Naive thymus-derived CD4-positive, alpha-beta T cell (primary cell): ENCODE measurements at regions not wholly inside any gene's neighbourhood (a gene's known extent, or its start where the extent isn't known, plus 50 kb on each side); places are given as distances from the start of the nearest gene placed in this dataset.

Experiments used
- ATAC-seq: fragments of 150-1000 bp; cut with Tn5 transposase; 2 replicates; pipeline ENCODE4 v1.10.0; 2021; ENCODE audit warnings: mild to moderate bottlenecking, moderate library complexity
- CTCF ChIA-PET: fragments of 350-600 bp; sonication (Branson Sonifier 250); formaldehyde crosslinking; loops from one replicate; lab custom pipeline; 2021; ENCODE audit warnings: antibody characterized with exemption; lab: Charles Lee
- POLR2A ChIA-PET: fragments of 350-600 bp; sonication (Branson Sonifier 250); formaldehyde crosslinking; loops from one replicate; lab custom pipeline; 2021; ENCODE audit warnings: antibody characterized with exemption, inconsistent platforms; lab: Charles Lee
- DNase-seq, 9 donors: peaks; one replicate each; pipeline versions ENCODE4 v3.0.0 to v3.0.0-alpha.2; 2020 to 2022; ENCODE audit warnings: mixed read lengths in 1 of 9
- H3K27ac ChIP-seq: one replicate; pipeline ENCODE4 v1.7.0; 2013; ENCODE audit warnings: mild to moderate bottlenecking, low read depth, low read length, moderate library complexity
- H3K27me3 ChIP-seq, 2 donors: one replicate each; pipeline ENCODE4 v1.7.0; 2013; ENCODE audit warnings: low read length in 2 of 2, mild to moderate bottlenecking in 2 of 2, moderate library complexity in 2 of 2; ENCODE audit not compliant: control insufficient read depth in 2 of 2, insufficient read depth in 2 of 2
- H3K36me3 ChIP-seq, 3 experiments: 1 replicate in 2 of 3; 2 replicates in 1 of 3; pipeline ENCODE4 v1.7.0; 2013; ENCODE audit warnings: low read length in 3 of 3, mild to moderate bottlenecking in 3 of 3, moderate library complexity in 1 of 3; ENCODE audit not compliant: insufficient read depth in 3 of 3, control insufficient read depth in 2 of 3
- H3K4me1 ChIP-seq, 2 donors: one replicate each; pipeline ENCODE4 v1.7.0; 2013; ENCODE audit warnings: low read length in 2 of 2, mild to moderate bottlenecking in 2 of 2, moderate library complexity in 1 of 2; ENCODE audit not compliant: control insufficient read depth in 2 of 2, insufficient read depth in 2 of 2
- H3K4me3 ChIP-seq: 2 replicates; pipeline ENCODE4 v1.7.0; 2013; ENCODE audit warnings: mild to moderate bottlenecking, low read length
- H3K9me3 ChIP-seq, 3 experiments: 1 replicate in 2 of 3; 2 replicates in 1 of 3; pipeline ENCODE4 v1.7.0; 2013; ENCODE audit warnings: low read length in 3 of 3; ENCODE audit not compliant: control insufficient read depth in 2 of 3
- H3K27ac Mint-ChIP-seq, 9 donors: one replicate each; pipeline ENCODE4 v1.8.0; 2020 to 2022; ENCODE audit warnings: mixed read lengths in 9 of 9, mild to moderate bottlenecking in 8 of 9, moderate library complexity in 5 of 9, inconsistent platforms in 2 of 9
- H3K27me3 Mint-ChIP-seq, 5 donors: one replicate each; pipeline ENCODE4 v1.8.0; 2021 to 2022; ENCODE audit warnings: mixed read lengths in 5 of 5, mild to moderate bottlenecking in 1 of 5
- H3K36me3 Mint-ChIP-seq, 5 donors: one replicate each; pipeline ENCODE4 v1.8.0; 2020 to 2022; ENCODE audit warnings: mixed read lengths in 5 of 5, mild to moderate bottlenecking in 3 of 5, inconsistent platforms in 1 of 5
- H3K4me1 Mint-ChIP-seq, 7 donors: one replicate each; pipeline ENCODE4 v1.8.0; 2020 to 2022; ENCODE audit warnings: mixed read lengths in 7 of 7, mild to moderate bottlenecking in 3 of 7, inconsistent platforms in 1 of 7
- H3K4me3 Mint-ChIP-seq, 10 donors: one replicate each; pipeline ENCODE4 v1.8.0; 2020 to 2022; ENCODE audit warnings: mild to moderate bottlenecking in 10 of 10, mixed read lengths in 10 of 10, moderate library complexity in 6 of 10, inconsistent platforms in 2 of 10
- H3K9me3 Mint-ChIP-seq, 11 donors: one replicate each; pipeline ENCODE4 v1.8.0; 2020 to 2022; ENCODE audit warnings: mixed read lengths in 11 of 11, mild to moderate bottlenecking in 4 of 11, inconsistent platforms in 1 of 11, moderate library complexity in 1 of 11
- intact Hi-C, 2 donors: fragments of 100-400 bp; cut with micrococcal nuclease; formaldehyde crosslinking; loops; one replicate each; pipeline ENCODE4 v1.15.1; 2023

DNA sequence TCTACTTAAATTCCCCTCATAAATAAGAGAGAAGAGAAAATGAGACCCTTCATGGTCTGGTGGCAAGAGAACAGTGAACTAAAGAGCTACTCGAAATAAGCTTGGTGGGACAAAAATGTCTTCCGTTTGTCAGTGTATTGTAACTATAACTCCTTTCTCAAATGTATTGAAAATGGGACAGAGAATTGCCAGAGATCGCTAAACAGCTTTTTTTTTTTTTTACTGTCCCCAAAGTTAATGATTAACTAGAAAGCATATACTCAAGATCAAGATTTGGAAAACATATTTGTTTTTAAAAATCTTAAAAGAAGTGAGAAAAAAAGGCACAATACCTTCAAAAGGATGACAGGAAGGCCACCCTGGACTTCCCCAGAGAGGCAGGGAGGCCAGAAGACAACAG, 206.4 kb upstream of the CTNND2 start:
- intact Hi-C loops: no loop called here
- no peak overlapping the region for H3K27ac ChIP-seq
- Mint-ChIP-seq H3K27me3 (no peaks in the 10 kb centered on the region), H3K27ac (no peak overlapping the region), H3K36me3 (no peaks in the 10 kb centered on the region), H3K4me1 (no peaks in the 10 kb centered on the region), H3K9me3 (peaks cover 1 to 23% (median 3%) of the 10 kb centered on the region in 11 donors), H3K4me3 (no peak overlapping the region)
- POLR2A ChIA-PET: no interaction called here
- H3K36me3 ChIP-seq: no peaks in the 10 kb centered on the region
- no peaks in the 10 kb centered on the region for H3K27me3 ChIP-seq
- H3K4me1 ChIP-seq: no peaks in the 10 kb centered on the region
- ATAC-seq (no peak), DNase-seq (no peak)
- H3K9me3 ChIP-seq: no peaks in the 10 kb centered on the region
- CTCF ChIA-PET: no interaction called here
- H3K4me3 ChIP-seq: no peak overlapping the region

DNA sequence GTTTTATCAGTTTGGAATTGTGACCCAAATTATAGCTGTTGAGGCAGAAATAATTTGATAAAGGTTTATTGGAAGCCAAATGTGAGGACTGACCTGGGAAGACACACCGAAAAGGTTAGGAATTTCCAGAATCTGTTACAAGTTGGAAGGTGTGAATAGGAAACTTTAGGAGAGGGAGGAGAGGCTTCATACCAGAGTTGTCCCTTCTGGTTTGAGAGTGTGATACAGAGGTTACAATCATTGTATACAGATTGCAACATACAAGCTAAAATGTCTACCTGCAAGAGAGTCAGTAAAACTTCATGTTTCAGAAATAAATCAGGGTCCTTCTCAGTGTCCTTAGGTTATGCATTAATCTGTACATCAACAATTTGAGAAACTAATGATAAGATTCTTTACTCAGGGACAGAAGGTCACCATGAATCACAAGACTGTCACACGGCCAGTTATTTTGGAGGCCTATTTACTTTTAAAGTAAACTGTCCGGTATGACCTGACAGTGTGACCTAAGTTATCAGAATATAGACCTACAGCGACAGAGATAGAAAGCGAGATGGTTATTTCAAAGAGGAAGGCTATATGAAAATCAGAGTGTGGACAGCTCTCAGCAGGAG, 204.9 kb upstream of the CTNND2 start:
- no peak overlapping the region for H3K4me3 ChIP-seq

DNA sequence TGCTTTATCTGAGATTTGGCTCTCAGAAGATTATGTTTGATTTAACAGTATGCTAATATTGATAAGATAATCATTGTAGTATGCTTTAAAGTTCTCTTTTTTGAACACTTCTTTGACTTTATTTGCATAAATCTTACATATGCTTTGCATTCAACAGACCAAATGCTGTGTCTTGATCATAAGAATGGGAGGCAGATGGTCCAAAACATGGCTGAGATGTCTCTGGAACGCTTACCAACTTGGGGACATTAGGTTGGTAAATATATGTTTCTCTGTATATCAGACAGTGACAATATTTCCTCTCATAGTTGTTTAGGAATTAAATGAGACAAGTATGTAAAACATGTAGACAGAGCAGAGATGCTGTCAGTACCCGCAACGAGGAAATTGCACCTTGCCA, 197.9 kb upstream of the CTNND2 start:
- peak overlapping the region in 1 of 9 donors; percentile 6 for H3K27ac Mint-ChIP-seq
- CTCF ChIA-PET: no interaction called here

More for the DNA sequence above, 204.9 kb upstream of the CTNND2 start:
- H3K27ac Mint-ChIP-seq: no peak overlapping the region
- no peaks in the 10 kb centered on the region for H3K27me3 Mint-ChIP-seq
- peaks cover 0 to 23% (median 2%) of the 10 kb centered on the region in 11 donors for H3K9me3 Mint-ChIP-seq
- no peaks in the 10 kb centered on the region for H3K4me1 ChIP-seq
- POLR2A ChIA-PET: no interaction called here
- no peak overlapping the region for H3K27ac ChIP-seq
- CTCF ChIA-PET: no interaction called here
- H3K9me3 ChIP-seq: no peaks in the 10 kb centered on the region
- ATAC-seq: no peak
- H3K27me3 ChIP-seq: no peaks in the 10 kb centered on the region
- intact Hi-C loops: no loop called here
- no peak overlapping the region for H3K4me3 Mint-ChIP-seq
- no peaks in the 10 kb centered on the region for H3K36me3 Mint-ChIP-seq
- no peaks in the 10 kb centered on the region for H3K36me3 ChIP-seq
- H3K4me1 Mint-ChIP-seq: no peaks in the 10 kb centered on the region
- DNase-seq: no peak

DNA sequence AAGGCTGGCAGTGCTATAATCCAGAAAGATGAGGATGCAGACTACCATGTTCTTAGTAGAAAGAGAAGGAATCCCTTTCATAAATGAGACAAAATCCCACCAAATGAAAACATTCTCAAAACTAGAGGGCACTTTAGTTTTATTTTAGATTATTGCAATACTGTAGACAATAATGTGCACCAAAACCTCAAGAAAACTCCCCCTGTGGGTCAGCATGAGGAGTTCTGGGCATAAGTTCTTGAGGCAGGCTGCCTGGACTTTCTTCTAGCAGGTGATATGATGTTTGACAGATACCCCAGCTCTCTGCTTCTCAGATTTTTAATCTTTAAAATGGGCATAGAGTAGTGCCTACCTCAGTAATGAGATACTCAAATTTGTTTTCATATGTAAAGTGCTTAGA, 196.3 kb upstream of the CTNND2 start:
- DNase-seq (no peak), ATAC-seq (no peak)
- ChIA-PET POLR2A (no interaction called here), CTCF (no interaction called here)
- Histone ChIP-seq H3K27ac (no peak overlapping the region), H3K36me3 (no peaks in the 10 kb centered on the region), H3K4me3 (no peak overlapping the region), H3K27me3 (no peaks in the 10 kb centered on the region), H3K4me1 (no peaks in the 10 kb centered on the region), H3K9me3 (no peaks in the 10 kb centered on the region)
- no peaks in the 10 kb centered on the region for H3K4me1 Mint-ChIP-seq
- no peaks in the 10 kb centered on the region for H3K27me3 Mint-ChIP-seq
- intact Hi-C loops: no loop called here
- H3K4me3 Mint-ChIP-seq: no peak overlapping the region
- H3K36me3 Mint-ChIP-seq: no peaks in the 10 kb centered on the region
- H3K9me3 Mint-ChIP-seq: peaks cover 0 to 16% (median 9%) of the 10 kb centered on the region in 11 donors
- H3K27ac Mint-ChIP-seq: no peak overlapping the region

More for the DNA sequence above, 197.9 kb upstream of the CTNND2 start:
- Mint-ChIP-seq H3K27me3 (no peaks in the 10 kb centered on the region), H3K4me1 (no peaks in the 10 kb centered on the region), H3K9me3 (peaks cover 0 to 14% (median 6%) of the 10 kb centered on the region in 11 donors), H3K36me3 (no peaks in the 10 kb centered on the region), H3K4me3 (no peak overlapping the region)
- ATAC-seq (no peak), DNase-seq (no peak)
- Histone ChIP-seq H3K4me3 (no peak overlapping the region), H3K27ac (no peak overlapping the region), H3K9me3 (no peaks in the 10 kb centered on the region), H3K36me3 (no peaks in the 10 kb centered on the region), H3K27me3 (no peaks in the 10 kb centered on the region), H3K4me1 (no peaks in the 10 kb centered on the region)
- intact Hi-C loops: no loop called here
- POLR2A ChIA-PET: no interaction called here

DNA sequence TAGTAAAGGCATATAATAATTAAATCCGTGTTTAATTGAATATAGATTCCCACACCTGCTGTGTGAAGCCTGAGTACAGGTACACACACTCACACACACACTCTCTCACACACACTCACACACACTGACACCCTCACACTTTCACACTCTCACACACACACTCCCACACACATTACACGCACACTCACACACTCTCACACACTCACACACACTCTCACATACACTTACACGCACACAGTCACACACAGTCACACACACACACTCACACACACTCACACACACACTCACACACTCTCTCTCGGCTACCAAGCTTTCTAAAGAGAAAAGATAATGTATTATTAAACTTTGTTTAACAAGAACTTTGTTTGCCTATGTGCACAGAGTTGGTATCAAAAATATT, 195.1 kb upstream of the CTNND2 start:
- H3K4me3 Mint-ChIP-seq: no peak overlapping the region

DNA sequence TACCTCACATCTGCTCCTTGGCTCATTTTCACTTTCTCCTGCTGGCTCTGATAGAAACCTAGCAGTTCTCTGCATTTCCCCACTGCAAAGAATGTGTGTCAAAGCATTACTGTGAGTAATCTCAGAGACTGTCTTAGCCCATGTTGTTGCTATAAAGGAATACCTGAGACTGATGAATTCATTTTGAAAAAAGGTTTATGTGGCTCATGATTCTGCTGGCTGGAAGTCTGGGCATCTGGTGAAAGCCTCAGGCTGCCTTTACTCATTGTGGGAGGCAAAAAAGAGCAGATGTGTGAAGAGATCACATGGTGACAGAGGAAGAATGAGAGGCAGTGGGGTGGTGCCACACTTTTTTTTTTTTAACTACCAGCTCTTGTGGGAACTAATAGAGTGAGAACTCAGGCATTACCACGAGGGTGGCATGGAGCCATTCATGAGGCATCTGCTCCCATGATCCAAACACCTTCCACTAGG, 191.6 kb upstream of the CTNND2 start:
- ATAC-seq (no peak), DNase-seq (no peak)
- intact Hi-C loops: no loop called here
- CTCF ChIA-PET: no interaction called here
- Histone ChIP-seq H3K27me3 (no peaks in the 10 kb centered on the region), H3K36me3 (no peaks in the 10 kb centered on the region), H3K4me1 (no peaks in the 10 kb centered on the region), H3K27ac (no peak overlapping the region), H3K9me3 (no peaks in the 10 kb centered on the region), H3K4me3 (no peak overlapping the region)
- Mint-ChIP-seq H3K27ac (no peak overlapping the region), H3K36me3 (no peaks in the 10 kb centered on the region), H3K4me3 (no peak overlapping the region), H3K4me1 (no peaks in the 10 kb centered on the region), H3K27me3 (no peaks in the 10 kb centered on the region), H3K9me3 (peaks cover under 1 to 23% (median 13%) of the 10 kb centered on the region in 11 donors)
- POLR2A ChIA-PET: no interaction called here

More for the DNA sequence above, 195.1 kb upstream of the CTNND2 start:
- ChIA-PET CTCF (no interaction called here), POLR2A (no interaction called here)
- intact Hi-C loops: no loop called here
- DNase-seq (no peak), ATAC-seq (no peak)
- Histone ChIP-seq H3K9me3 (no peaks in the 10 kb centered on the region), H3K27me3 (no peaks in the 10 kb centered on the region), H3K27ac (no peak overlapping the region), H3K4me1 (no peaks in the 10 kb centered on the region), H3K4me3 (no peak overlapping the region), H3K36me3 (no peaks in the 10 kb centered on the region)
- Mint-ChIP-seq H3K4me1 (no peaks in the 10 kb centered on the region), H3K9me3 (peaks cover 0 to 20% (median 10%) of the 10 kb centered on the region in 11 donors), H3K36me3 (no peaks in the 10 kb centered on the region), H3K27me3 (no peaks in the 10 kb centered on the region), H3K27ac (no peak overlapping the region)

DNA sequence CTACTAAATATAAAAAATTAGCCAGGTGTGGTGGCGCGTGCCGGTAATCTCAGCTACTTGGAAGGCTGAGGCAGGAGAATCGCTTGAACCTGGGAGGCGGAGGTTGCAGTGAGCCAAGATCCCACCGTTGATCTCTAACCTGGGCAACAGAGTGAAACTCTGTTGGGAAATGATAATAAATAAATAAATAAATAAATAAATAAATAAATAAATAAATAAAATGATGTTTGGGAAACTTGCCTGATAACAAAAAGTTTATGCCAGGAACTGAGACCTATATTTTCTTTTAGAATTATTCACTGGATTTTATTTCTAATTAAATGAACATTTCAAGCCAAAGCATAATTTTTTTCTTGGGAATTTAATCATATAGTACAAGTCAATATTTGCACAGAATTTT, 189.3 kb upstream of the CTNND2 start:
- no peak overlapping the region for H3K4me3 Mint-ChIP-seq
- Histone ChIP-seq H3K27ac (no peak overlapping the region), H3K9me3 (no peaks in the 10 kb centered on the region), H3K27me3 (no peaks in the 10 kb centered on the region), H3K4me1 (no peaks in the 10 kb centered on the region), H3K4me3 (no peak overlapping the region), H3K36me3 (no peaks in the 10 kb centered on the region)
- POLR2A ChIA-PET: no interaction called here
- CTCF ChIA-PET: no interaction called here
- no peak for DNase-seq
- no peak for ATAC-seq
- no peaks in the 10 kb centered on the region for H3K36me3 Mint-ChIP-seq
- peaks cover 4 to 22% (median 11%) of the 10 kb centered on the region in 11 donors for H3K9me3 Mint-ChIP-seq
- no peaks in the 10 kb centered on the region for H3K4me1 Mint-ChIP-seq
- intact Hi-C loops: no loop called here
- no peak overlapping the region for H3K27ac Mint-ChIP-seq
- H3K27me3 Mint-ChIP-seq: no peaks in the 10 kb centered on the region
